Mammary epithelial cell (primary cell): ENCODE measurements at regions not wholly inside any gene's neighbourhood (a gene's known extent, or its start where the extent isn't known, plus 50 kb on each side); places are given as distances from the start of the nearest gene placed in this dataset.

Experiments used
- CTCF ChIP-seq, 2 donors: IDR thresholded peaks in 1 of 2; conservative IDR thresholded peaks in 1 of 2; 2 replicates each; pipeline ENCODE4 v1.5.1; 2011 to 2012; ENCODE audit warnings: inconsistent platforms in 2 of 2, low read length in 2 of 2, mild to moderate bottlenecking in 2 of 2, control low read depth in 1 of 2, low read depth in 1 of 2; ENCODE audit not compliant: insufficient read depth in 1 of 2; ENCODE audit errors: extremely low read depth in 1 of 2
- EZH2 ChIP-seq: IDR thresholded peaks from 2 replicates; pipeline ENCODE4 v1.6.1; 2012; ENCODE audit warnings: low read length, inconsistent platforms, borderline replicate concordance

GRCh38 chr10:36761121-36761520 lies 364.3 kb upstream of the ANKRD30A start:
- TF ChIP-seq CTCF (conservative IDR thresholded peaks at IDR 0.05 in 1 of 2, IDR thresholded peaks at IDR 0.05 in 1 of 2; ENCODE audit: extremely low read depth in 1 of 2, insufficient read depth in 1 of 2, low read depth in 1 of 2, low read length in 2 of 2) (no peak), EZH2 (no peak)
